ENCODE measurements at regions not wholly inside any gene's neighbourhood (a gene's known extent, or its start where the extent isn't known, plus 50 kb on each side); places are given as distances from the start of the nearest gene placed in this dataset.

DNA sequence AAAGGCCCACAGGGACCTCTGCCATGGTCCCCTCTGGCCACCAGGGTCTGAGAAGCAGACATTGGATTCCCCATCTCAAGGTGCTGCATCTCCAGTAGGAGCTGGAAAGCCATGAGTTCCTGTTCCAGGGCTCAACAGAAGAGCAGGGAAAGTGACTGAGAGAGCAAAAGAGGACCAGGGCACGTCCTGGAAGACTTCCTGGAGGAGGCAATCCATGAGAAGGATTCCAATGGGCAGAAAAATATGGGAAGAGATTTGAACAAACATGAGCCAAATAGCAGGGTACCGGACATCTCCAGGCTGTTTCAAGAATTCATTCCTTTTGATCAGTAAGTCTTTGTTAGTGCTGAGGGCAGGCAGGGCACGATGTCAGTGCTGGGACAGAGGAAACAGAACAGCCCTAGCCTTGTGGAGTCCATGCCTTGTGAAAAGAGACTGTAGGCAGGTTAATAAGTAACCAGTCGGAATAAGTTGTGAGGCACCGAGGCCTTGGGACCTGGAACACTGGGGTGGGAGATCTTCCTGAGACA, 72.8 kb upstream of the TWIST2 start:
- TF ChIP-seq CREB1 (IDR thresholded peaks at IDR 0.05; ENCODE audit: low read depth) (no peak), RAD21 (IDR thresholded peaks at IDR 0.05; ENCODE audit: low read depth) (no peak), CEBPB (IDR thresholded peaks at IDR 0.05) (no peak), MAX (IDR thresholded peaks at IDR 0.05) (no peak), TEAD4 (IDR thresholded peaks at IDR 0.05) (no peak), TCF12 (IDR thresholded peaks at IDR 0.05; ENCODE audit: low read depth) (no peak), NFIC (IDR thresholded peaks at IDR 0.05) (no peak)
- TF ChIP-seq, protein P1, sequence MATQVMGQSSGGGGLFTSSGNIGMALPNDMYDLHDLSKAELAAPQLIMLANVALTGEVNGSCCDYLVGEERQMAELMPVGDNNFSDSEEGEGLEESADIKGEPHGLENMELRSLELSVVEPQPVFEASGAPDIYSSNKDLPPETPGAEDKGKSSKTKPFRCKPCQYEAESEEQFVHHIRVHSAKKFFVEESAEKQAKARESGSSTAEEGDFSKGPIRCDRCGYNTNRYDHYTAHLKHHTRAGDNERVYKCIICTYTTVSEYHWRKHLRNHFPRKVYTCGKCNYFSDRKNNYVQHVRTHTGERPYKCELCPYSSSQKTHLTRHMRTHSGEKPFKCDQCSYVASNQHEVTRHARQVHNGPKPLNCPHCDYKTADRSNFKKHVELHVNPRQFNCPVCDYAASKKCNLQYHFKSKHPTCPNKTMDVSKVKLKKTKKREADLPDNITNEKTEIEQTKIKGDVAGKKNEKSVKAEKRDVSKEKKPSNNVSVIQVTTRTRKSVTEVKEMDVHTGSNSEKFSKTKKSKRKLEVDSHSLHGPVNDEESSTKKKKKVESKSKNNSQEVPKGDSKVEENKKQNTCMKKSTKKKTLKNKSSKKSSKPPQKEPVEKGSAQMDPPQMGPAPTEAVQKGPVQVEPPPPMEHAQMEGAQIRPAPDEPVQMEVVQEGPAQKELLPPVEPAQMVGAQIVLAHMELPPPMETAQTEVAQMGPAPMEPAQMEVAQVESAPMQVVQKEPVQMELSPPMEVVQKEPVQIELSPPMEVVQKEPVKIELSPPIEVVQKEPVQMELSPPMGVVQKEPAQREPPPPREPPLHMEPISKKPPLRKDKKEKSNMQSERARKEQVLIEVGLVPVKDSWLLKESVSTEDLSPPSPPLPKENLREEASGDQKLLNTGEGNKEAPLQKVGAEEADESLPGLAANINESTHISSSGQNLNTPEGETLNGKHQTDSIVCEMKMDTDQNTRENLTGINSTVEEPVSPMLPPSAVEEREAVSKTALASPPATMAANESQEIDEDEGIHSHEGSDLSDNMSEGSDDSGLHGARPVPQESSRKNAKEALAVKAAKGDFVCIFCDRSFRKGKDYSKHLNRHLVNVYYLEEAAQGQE (IDR thresholded peaks at IDR 0.05; ENCODE audit: low read depth), result no peak

DNA sequence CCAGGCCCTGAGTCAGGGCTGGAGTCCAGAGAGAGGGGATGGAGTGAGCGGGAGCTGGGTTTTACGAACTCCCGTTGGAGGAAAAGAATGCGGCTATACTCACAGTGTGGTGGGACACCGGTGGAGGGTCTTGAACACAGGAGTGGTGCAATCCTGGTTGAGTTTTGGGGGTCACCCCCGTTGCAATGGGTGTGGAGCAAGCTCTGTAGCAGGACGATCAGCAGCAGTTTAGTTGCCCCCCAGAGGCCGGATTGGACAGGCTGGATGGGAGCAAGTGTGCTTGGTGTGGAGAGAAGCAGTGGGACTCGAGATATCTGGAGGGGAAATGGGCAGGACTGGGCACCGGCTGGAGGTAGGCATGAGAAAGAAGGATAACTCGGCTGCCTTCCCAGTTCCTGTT, 72.3 kb upstream of the TWIST2 start:
- TF ChIP-seq CEBPB (IDR thresholded peaks at IDR 0.05), result no peak
- TF ChIP-seq CREB1 (IDR thresholded peaks at IDR 0.05; ENCODE audit: low read depth), result no peak
- TF ChIP-seq, protein P1 (IDR thresholded peaks at IDR 0.05; ENCODE audit: low read depth), result no peak
- TF ChIP-seq USF1 (IDR thresholded peaks at IDR 0.05), result no peak
- TF ChIP-seq RAD21 (IDR thresholded peaks at IDR 0.05; ENCODE audit: low read depth), result no peak
- no peak for TF ChIP-seq FOXM1 (IDR thresholded peaks at IDR 0.05; ENCODE audit: borderline replicate concordance, low read depth)
- TF ChIP-seq EP300 (IDR thresholded peaks at IDR 0.05; ENCODE audit: borderline replicate concordance), result no peak
- TF ChIP-seq TEAD4 (IDR thresholded peaks at IDR 0.05), result no peak
- no peak for TF ChIP-seq EGR1 (IDR thresholded peaks at IDR 0.05)
- TF ChIP-seq MAX (IDR thresholded peaks at IDR 0.05), result no peak
- no peak for TF ChIP-seq YY1 (IDR thresholded peaks at IDR 0.05; ENCODE audit: low read depth)
- TF ChIP-seq ZBTB7A (IDR thresholded peaks at IDR 0.05; ENCODE audit: low read depth), result no peak
- no peak for TF ChIP-seq NFIC (IDR thresholded peaks at IDR 0.05)
- TF ChIP-seq TAF1 (IDR thresholded peaks at IDR 0.05; ENCODE audit: low read depth), result no peak
- TF ChIP-seq TCF12 (IDR thresholded peaks at IDR 0.05; ENCODE audit: low read depth), result no peak

DNA sequence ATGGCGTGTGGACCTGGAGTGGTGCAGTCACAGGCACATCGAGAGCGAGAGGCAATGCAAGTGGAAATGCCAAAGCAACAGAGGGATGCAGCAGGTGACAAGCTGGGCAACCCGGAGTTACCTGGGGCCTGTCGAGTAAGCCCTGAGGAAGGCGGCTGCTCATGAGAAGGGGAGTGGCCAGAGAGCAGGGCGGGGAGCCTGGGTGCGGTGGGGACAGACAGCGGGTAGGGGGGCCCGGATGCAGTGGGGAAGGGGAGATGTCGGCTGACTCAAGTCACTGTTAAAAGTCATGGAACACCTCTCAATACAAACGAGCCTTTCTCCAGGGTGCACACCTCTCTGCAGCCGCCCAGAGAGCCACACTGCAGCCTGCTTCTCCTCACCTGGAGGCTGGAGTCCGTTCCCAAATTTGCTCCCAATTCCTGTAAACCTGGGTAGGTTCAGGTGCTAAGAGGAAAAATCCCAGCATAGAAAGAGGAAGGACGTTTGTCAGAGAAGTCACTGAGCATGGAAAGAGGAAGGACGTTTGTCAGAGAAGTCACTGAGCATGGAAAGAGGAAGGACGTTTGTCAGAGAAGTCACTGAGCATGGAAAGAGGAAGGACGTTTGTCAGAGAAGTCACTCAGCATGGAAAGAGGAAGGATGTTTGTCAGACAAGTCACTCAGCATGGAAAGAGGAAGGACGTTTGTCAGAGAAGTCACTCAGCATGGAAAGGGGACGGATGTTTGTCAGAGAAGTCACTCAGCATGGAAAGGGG, 71.7 kb upstream of the TWIST2 start:
- TF ChIP-seq EGR1 (IDR thresholded peaks at IDR 0.05), result no peak
- no peak for TF ChIP-seq USF1 (IDR thresholded peaks at IDR 0.05)

DNA sequence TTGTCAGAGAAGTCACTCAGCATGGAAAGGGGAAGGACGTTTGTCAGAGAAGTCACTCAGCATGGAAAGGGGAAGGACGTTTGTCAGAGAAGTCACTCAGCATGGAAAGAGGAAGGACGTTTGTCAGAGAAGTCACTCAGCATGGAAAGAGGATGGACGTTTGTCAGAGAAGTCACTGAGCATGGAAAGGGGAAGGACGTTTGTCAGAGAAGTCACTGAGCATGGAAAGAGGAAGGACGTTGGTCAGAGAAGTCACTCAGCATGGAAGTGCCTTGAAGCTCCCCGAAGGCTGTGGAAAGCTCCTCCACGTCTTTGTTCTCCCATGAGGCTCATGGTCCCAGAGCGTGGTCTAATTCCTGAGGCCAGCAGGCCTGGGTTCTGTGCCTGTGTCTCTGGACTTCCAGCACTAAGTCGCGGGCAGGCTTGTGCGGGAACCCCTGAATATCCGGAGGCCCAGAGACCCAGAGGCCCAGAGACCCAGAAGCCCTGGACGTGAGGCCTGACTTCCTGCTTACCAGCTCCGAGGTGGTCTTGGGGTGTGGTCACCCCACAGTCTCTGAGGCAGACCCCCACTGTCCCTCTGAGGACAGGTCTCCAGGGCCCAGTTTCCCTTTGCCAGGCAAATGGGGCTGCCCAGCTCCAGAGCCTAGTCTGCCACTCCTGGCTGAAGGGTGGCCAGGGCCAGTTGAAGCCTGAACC, 70.4 kb upstream of the TWIST2 start:
- no peak for TF ChIP-seq NFIC (IDR thresholded peaks at IDR 0.05)
- no peak for TF ChIP-seq MAX (IDR thresholded peaks at IDR 0.05)
- no peak for TF ChIP-seq CREB1 (IDR thresholded peaks at IDR 0.05; ENCODE audit: low read depth)
- TF ChIP-seq YY1 (IDR thresholded peaks at IDR 0.05; ENCODE audit: low read depth), result no peak
- TF ChIP-seq TEAD4 (IDR thresholded peaks at IDR 0.05), result no peak
- TF ChIP-seq ZBTB7A (IDR thresholded peaks at IDR 0.05; ENCODE audit: low read depth), result no peak
- TF ChIP-seq EP300 (IDR thresholded peaks at IDR 0.05; ENCODE audit: borderline replicate concordance), result no peak
- TF ChIP-seq, protein P1 (IDR thresholded peaks at IDR 0.05; ENCODE audit: low read depth), result no peak
- no peak for TF ChIP-seq RAD21 (IDR thresholded peaks at IDR 0.05; ENCODE audit: low read depth)
- TF ChIP-seq USF1 (IDR thresholded peaks at IDR 0.05), result no peak
- TF ChIP-seq TAF1 (IDR thresholded peaks at IDR 0.05; ENCODE audit: low read depth), result no peak
- no peak for TF ChIP-seq EGR1 (IDR thresholded peaks at IDR 0.05)
- TF ChIP-seq FOXM1 (IDR thresholded peaks at IDR 0.05; ENCODE audit: borderline replicate concordance, low read depth), result no peak
- TF ChIP-seq TCF12 (IDR thresholded peaks at IDR 0.05; ENCODE audit: low read depth), result no peak

All from Ishikawa (cell line).